IMR-90 (cell line): ENCODE measurements at regions not wholly inside any gene's neighbourhood (a gene's known extent, or its start where the extent isn't known, plus 50 kb on each side); places are given as distances from the start of the nearest gene placed in this dataset.

Experiments
- ATAC-seq: fragments of 200-7000 bp; cut with Tn5 transposase; 2 replicates; pipeline ENCODE4 v1.9.1; 2020; ENCODE audit warnings: low read depth, mild to moderate bottlenecking, moderate library complexity
- BruUV-seq: library from RNA; stranded (reverse); fragments of 400-500 nt; replicated peaks from 2 replicates; lab custom pipeline; 2021; lab: Mats Ljungman, UMichigan
- CTCF ChIA-PET: fragments of 300-600 bp; formaldehyde crosslinking; extraction: SDS; loops from one replicate; lab custom pipeline; 2021; ENCODE audit warnings: antibody characterized with exemption; lab: Yijun Ruan, JAX
- POLR2A ChIA-PET: fragments of 300-600 bp; sonication (Branson Sonifier 250); formaldehyde crosslinking; loops from one replicate; lab custom pipeline; 2022; ENCODE audit warnings: antibody characterized with exemption; ENCODE audit not compliant: unreplicated experiment; lab: Charles Lee
- DNase-seq: peaks from one replicate; pipeline ENCODE4 v3.0.0; 2013
- H2AFZ ChIP-seq: replicated peaks from 2 replicates; pipeline ENCODE3; 2013; ENCODE audit warnings: low read length, mild to moderate bottlenecking; ENCODE audit not compliant: poor library complexity
- H2AK5ac ChIP-seq: 2 replicates; pipeline ENCODE4 v1.6.1; 2013; ENCODE audit warnings: low read depth, low read length, inconsistent platforms
- H2AK9ac ChIP-seq: replicated peaks from 2 replicates; pipeline ENCODE3; 2013; ENCODE audit warnings: mild to moderate bottlenecking, low read depth, low read length, moderate library complexity; ENCODE audit not compliant: poor library complexity
- H2BK120ac ChIP-seq: 2 replicates; pipeline ENCODE4 v1.6.1; 2013; ENCODE audit warnings: low read depth, low read length, inconsistent platforms
- H2BK15ac ChIP-seq: 3 replicates; pipeline ENCODE4 v1.6.1; 2013; ENCODE audit warnings: low read depth, low read length, inconsistent platforms
- H2BK20ac ChIP-seq: 2 replicates; pipeline ENCODE4 v1.6.1; 2013; ENCODE audit warnings: low read depth, mild to moderate bottlenecking, inconsistent platforms, low read length, moderate library complexity
- H2BK5ac ChIP-seq: 2 replicates; pipeline ENCODE4 v1.6.1; 2013; ENCODE audit warnings: mild to moderate bottlenecking, low read depth, low read length, inconsistent platforms; ENCODE audit not compliant: poor library complexity, severe bottlenecking
- H3K14ac ChIP-seq: replicated peaks from 2 replicates; pipeline ENCODE4 v1.6.1; 2013; ENCODE audit warnings: low read depth, low read length, inconsistent platforms
- H3K18ac ChIP-seq: 2 replicates; pipeline ENCODE4 v1.6.1; 2013; ENCODE audit warnings: low read depth, low read length, control low read depth
- H3K23ac ChIP-seq: 2 replicates; pipeline ENCODE4 v1.6.1; 2013; ENCODE audit warnings: low read depth, low read length, inconsistent platforms
- H3K27ac ChIP-seq: 2 replicates; pipeline ENCODE4 v1.5.1; 2013; ENCODE audit warnings: mild to moderate bottlenecking, control low read depth, low read length; ENCODE audit not compliant: insufficient read depth
- H3K27me3 ChIP-seq: 2 replicates; pipeline ENCODE4 v1.6.1; 2013; ENCODE audit warnings: low read length; ENCODE audit not compliant: control insufficient read depth, insufficient read depth
- H3K36me3 ChIP-seq: 2 replicates; pipeline ENCODE4 v1.6.1; 2013; ENCODE audit warnings: low read length, mixed read lengths; ENCODE audit not compliant: control insufficient read depth, insufficient read depth
- H3K4ac ChIP-seq: 2 replicates; pipeline ENCODE4 v1.6.1; 2013; ENCODE audit warnings: low read depth, low read length, inconsistent platforms
- H3K4me1 ChIP-seq: 2 replicates; pipeline ENCODE4 v1.6.1; 2013; ENCODE audit warnings: low read length, mixed read lengths; ENCODE audit not compliant: control insufficient read depth, insufficient read depth
- H3K4me2 ChIP-seq: 2 replicates; pipeline ENCODE4 v1.6.1; 2013; ENCODE audit warnings: low read depth, mild to moderate bottlenecking, control low read depth, low read length, moderate library complexity
- H3K4me3 ChIP-seq: 2 replicates; pipeline ENCODE4 v1.5.1; 2013; ENCODE audit warnings: low read depth, mild to moderate bottlenecking, control low read depth, low read length, moderate library complexity; ENCODE audit not compliant: insufficient read depth
- H3K56ac ChIP-seq: 2 replicates; pipeline ENCODE4 v1.6.1; 2013; ENCODE audit warnings: low read length, inconsistent platforms; ENCODE audit not compliant: insufficient read depth; ENCODE audit errors: extremely low read depth
- H3K79me1 ChIP-seq, 2 experiments: 2 replicates each; pipeline ENCODE4 v1.6.1; 2013; ENCODE audit warnings: low read length in 2 of 2, inconsistent platforms in 1 of 2, low read depth in 1 of 2
- H3K9ac ChIP-seq: 2 replicates; pipeline ENCODE4 v1.6.1; 2013; ENCODE audit warnings: low read depth, low read length, control low read depth
- H3K9me1 ChIP-seq: 2 replicates; pipeline ENCODE4 v1.6.1; 2013; ENCODE audit warnings: low read length, inconsistent platforms; ENCODE audit not compliant: insufficient read depth
- H3K9me3 ChIP-seq: 2 replicates; pipeline ENCODE4 v1.6.1; 2013; ENCODE audit warnings: low read length; ENCODE audit not compliant: control insufficient read depth, insufficient read depth
- H4K20me1 ChIP-seq: 2 replicates; pipeline ENCODE4 v1.6.1; 2013; ENCODE audit warnings: low read length, inconsistent platforms; ENCODE audit not compliant: insufficient read depth
- H4K5ac ChIP-seq: 2 replicates; pipeline ENCODE4 v1.6.1; 2013; ENCODE audit warnings: mild to moderate bottlenecking, low read depth, low read length, control low read depth
- H4K8ac ChIP-seq, 2 experiments: 2 replicates each; pipeline ENCODE4 v1.6.1; 2013; ENCODE audit warnings: low read depth in 2 of 2, low read length in 2 of 2, control low read depth in 1 of 2, inconsistent platforms in 1 of 2
- H4K91ac ChIP-seq: 2 replicates; pipeline ENCODE4 v1.6.1; 2013; ENCODE audit warnings: low read depth, low read length, inconsistent platforms; ENCODE audit not compliant: insufficient read depth
- BHLHE40 ChIP-seq: fragments of 150-350 bp; IDR thresholded peaks from 2 replicates; pipeline ENCODE4 v1.6.1; 2016; ENCODE audit warnings: mild to moderate bottlenecking, low read depth, low read length
- CEBPB ChIP-seq: IDR thresholded peaks from 2 replicates; pipeline ENCODE4 v1.6.1; 2012; ENCODE audit warnings: low read depth, low read length, improper control_type of control experiment
- CHD1 ChIP-seq: IDR thresholded peaks from 2 replicates; pipeline ENCODE4 v1.6.1; 2012; ENCODE audit warnings: low read depth, low read length, improper control_type of control experiment
- CTCF ChIP-seq: conservative IDR thresholded peaks from 2 replicates; pipeline ENCODE4 v1.5.1; 2012; ENCODE audit warnings: mild to moderate bottlenecking, low read depth, low read length, improper control_type of control experiment
- ELK1 ChIP-seq: fragments of 150-350 bp; IDR thresholded peaks from 2 replicates; pipeline ENCODE4 v1.6.1; 2016; ENCODE audit warnings: low read depth, mild to moderate bottlenecking, low read length, moderate library complexity, borderline replicate concordance
- FOS ChIP-seq: fragments of 150-350 bp; IDR thresholded peaks from 2 replicates; pipeline ENCODE4 v1.6.1; 2016; ENCODE audit warnings: low read depth, low read length
- MAFK ChIP-seq: IDR thresholded peaks from 2 replicates; pipeline ENCODE4 v1.6.1; 2012; ENCODE audit warnings: low read depth, low read length, improper control_type of control experiment
- MAZ ChIP-seq: IDR thresholded peaks from 2 replicates; pipeline ENCODE4 v1.6.1; 2012; ENCODE audit warnings: low read depth, mild to moderate bottlenecking, low read length, improper control_type of control experiment, moderate library complexity, borderline replicate concordance
- MXI1 ChIP-seq: IDR thresholded peaks from 2 replicates; pipeline ENCODE4 v1.6.1; 2012; ENCODE audit warnings: low read depth, mild to moderate bottlenecking, low read length, moderate library complexity, borderline replicate concordance
- NFE2L2 ChIP-seq: fragments of 150-350 bp; IDR thresholded peaks from 2 replicates; pipeline ENCODE4 v1.6.1; 2016; ENCODE audit warnings: low read depth, mild to moderate bottlenecking, low read length
- POLR2A ChIP-seq: IDR thresholded peaks from 2 replicates; pipeline ENCODE4 v1.6.1; 2012; ENCODE audit warnings: mild to moderate bottlenecking, low read depth, low read length
- RAD21 ChIP-seq: IDR thresholded peaks from 2 replicates; pipeline ENCODE4 v1.6.1; 2012; ENCODE audit warnings: low read length, improper control_type of control experiment
- RCOR1 ChIP-seq: IDR thresholded peaks from 2 replicates; pipeline ENCODE4 v1.6.1; 2012; ENCODE audit warnings: mild to moderate bottlenecking, low read length, improper control_type of control experiment; ENCODE audit not compliant: insufficient replicate concordance
- RFX5 ChIP-seq: IDR thresholded peaks from 2 replicates; pipeline ENCODE4 v1.8.0; 2012; ENCODE audit warnings: low read depth, mild to moderate bottlenecking, low read length, moderate library complexity
- SMC3 ChIP-seq: fragments of 150-350 bp; IDR thresholded peaks from 2 replicates; pipeline ENCODE4 v1.6.1; 2016; ENCODE audit warnings: low read depth, mild to moderate bottlenecking, antibody characterized with exemption, low read length, moderate library complexity
- USF2 ChIP-seq: fragments of 150-350 bp; IDR thresholded peaks from 2 replicates; pipeline ENCODE4 v1.6.1; 2017; ENCODE audit warnings: mild to moderate bottlenecking, antibody characterized with exemption, low read length, low read depth
- WGBS, 2 experiments: methylation state at CpG; one replicate each; pipeline versions ENCODE4 v1.1.5 to v1.1.7; 2013; ENCODE audit warnings: missing lambda C conversion rate in 2 of 2; ENCODE audit not compliant: insufficient read length in 1 of 2; ENCODE audit errors: extremely low coverage in 2 of 2; 5-methylcytosine and 5-hydroxymethylcytosine counted together
- dilution Hi-C: fragments of 300-500 bp; cut with HindIII; formaldehyde crosslinking; loops from one replicate; pipeline ENCODE4 v1.14.3; 2018; ENCODE audit warnings: low sequenced_read_pairs; ENCODE audit not compliant: unreplicated experiment
- in situ Hi-C: fragments of 300-500 bp; cut with MboI; formaldehyde crosslinking; loops from 3 replicates; pipeline ENCODE4 v1.14.3; 2019; ENCODE audit warnings: low sequenced_read_pairs, inconsistent platforms, mixed read lengths
- intact Hi-C: fragments of 100-400 bp; cut with micrococcal nuclease; formaldehyde crosslinking; loops from 2 replicates; pipeline ENCODE4 v1.10.0; 2022

- H2BK20ac ChIP-seq = no peak overlapping the region
- TF ChIP-seq MAFK = no peak
- no peak for TF ChIP-seq NFE2L2
- no peak for TF ChIP-seq RAD21
- TF ChIP-seq RFX5 = no peak
- no peak for TF ChIP-seq CHD1
- TF ChIP-seq MAZ = no peak
- TF ChIP-seq RCOR1 = no peak
- no peak for TF ChIP-seq USF2
- no peak for TF ChIP-seq CEBPB
- no peak for TF ChIP-seq CTCF
- TF ChIP-seq POLR2A = no peak
- no peak for TF ChIP-seq BHLHE40
- TF ChIP-seq SMC3 = no peak
- TF ChIP-seq FOS = no peak
- no peak for TF ChIP-seq MXI1
- TF ChIP-seq ELK1 = no peak
- WGBS, 2 experiments = no CpG with 5 or more reads among the region's 4 CpGs
These were observed 76.4 kb upstream of the ACVR1 start for GRCh38 chr2:157952558-157952957.

More at GRCh38 chr2:157952558-157952957, 76.4 kb upstream of the ACVR1 start:
- no peak overlapping the region for H3K56ac ChIP-seq
- H3K9me1 ChIP-seq = no peaks in the 10 kb centered on the region
- POLR2A ChIA-PET = no interaction called here
- H3K79me1 ChIP-seq = no peaks in the 10 kb centered on the region
- H4K8ac ChIP-seq = no peak overlapping the region
- no peak overlapping the region for H3K4me2 ChIP-seq
- no peak overlapping the region for H3K18ac ChIP-seq
- H4K5ac ChIP-seq = no peak overlapping the region
- H3K36me3 ChIP-seq = no peaks in the 10 kb centered on the region
- CTCF ChIA-PET = no interaction called here
- no peaks in the 10 kb centered on the region for H3K4me1 ChIP-seq
- H3K27me3 ChIP-seq = no peaks in the 10 kb centered on the region
- intact Hi-C loops = no loop called here
- no peak overlapping the region for H2BK120ac ChIP-seq
- H3K23ac ChIP-seq = no peak overlapping the region
- H2AK9ac ChIP-seq = no peak overlapping the region
- no peak overlapping the region for H4K91ac ChIP-seq
- dilution Hi-C loops = no loop called here
- no peak overlapping the region for H2AFZ ChIP-seq
- no peak for ATAC-seq
- no peak overlapping the region for H3K14ac ChIP-seq
- no peaks in the 10 kb centered on the region for H3K9me3 ChIP-seq
- no peak overlapping the region for H2BK5ac ChIP-seq
- H3K4me3 ChIP-seq = no peak overlapping the region
- no peak overlapping the region for H3K27ac ChIP-seq
- no peak for DNase-seq
- BruUV-seq = no TSS peak
- H2AK5ac ChIP-seq = no peak overlapping the region
- no peak overlapping the region for H2BK15ac ChIP-seq
- no peaks in the 10 kb centered on the region for H4K20me1 ChIP-seq
- no peak overlapping the region for H3K4ac ChIP-seq
- in situ Hi-C loops = no loop called here
- H3K9ac ChIP-seq = no peak overlapping the region
